B cell (primary cell): ENCODE measurements at regions not wholly inside any gene's neighbourhood (a gene's known extent, or its start where the extent isn't known, plus 50 kb on each side); places are given as distances from the start of the nearest gene placed in this dataset.

ENCODE experiments used
- ATAC-seq: fragments of 200-7000 bp; cut with Tn5 transposase; one replicate; pipeline ENCODE4 v1.10.0; 2021; ENCODE audit warnings: low read depth, mild to moderate bottlenecking, moderate number of reproducible peaks, moderate library complexity
- CTCF ChIA-PET: fragments of 350-600 bp; sonication (Branson Sonifier 250); formaldehyde crosslinking; loops from one replicate; lab custom pipeline; 2021; ENCODE audit warnings: antibody characterized with exemption, inconsistent platforms; lab: Charles Lee
- POLR2A ChIA-PET: fragments of 350-600 bp; sonication (Branson Sonifier 250); formaldehyde crosslinking; loops from one replicate; lab custom pipeline; 2021; ENCODE audit warnings: antibody characterized with exemption; lab: Charles Lee
- DNase-seq: peaks from one replicate; pipeline ENCODE4 v3.0.0; 2013
- H2AFZ ChIP-seq: 2 replicates; pipeline ENCODE4 v1.6.1; 2012; ENCODE audit warnings: mild to moderate bottlenecking, low read depth, low read length; ENCODE audit not compliant: insufficient read depth, poor library complexity, severe bottlenecking
- H3K27ac ChIP-seq, 2 donors: 1 replicate in 1 of 2; 2 replicates in 1 of 2; pipeline ENCODE4 v1.5.1; 2012 to 2013; ENCODE audit warnings: low read length in 2 of 2, mild to moderate bottlenecking in 2 of 2, moderate library complexity in 1 of 2
- H3K27me3 ChIP-seq, 4 experiments: fragments of 200-600 bp in 1 of 4; sonication (generic) in 1 of 4; replicated peaks in 1 of 4; 1 replicate in 2 of 4; 2 replicates in 2 of 4; pipeline versions ENCODE4 v1.6.1 to v1.7.0; 2013 to 2016; ENCODE audit warnings: low read length in 3 of 4, mild to moderate bottlenecking in 2 of 4, mixed read lengths in 1 of 4, moderate library complexity in 1 of 4; ENCODE audit not compliant: insufficient read depth in 4 of 4, control insufficient read depth in 3 of 4; ENCODE audit errors: control extremely low read depth in 1 of 4
- H3K36me3 ChIP-seq, 2 experiments: replicated peaks in 1 of 2; 1 replicate in 1 of 2; 2 replicates in 1 of 2; pipeline versions ENCODE4 v1.6.1 to v1.7.1; 2013; ENCODE audit warnings: low read length in 1 of 2; ENCODE audit not compliant: insufficient read depth in 2 of 2, control insufficient read depth in 1 of 2; ENCODE audit errors: control extremely low read depth in 1 of 2, extremely low read depth in 1 of 2
- H3K4me1 ChIP-seq, 2 donors: fragments of 200-600 bp in 1 of 2; sonication (generic) in 1 of 2; 1 replicate in 1 of 2; 2 replicates in 1 of 2; pipeline versions ENCODE4 v1.5.1 to v1.6.1; 2013 to 2017; ENCODE audit warnings: low read length in 2 of 2; ENCODE audit not compliant: control insufficient read depth in 2 of 2, insufficient read depth in 2 of 2
- H3K4me2 ChIP-seq: replicated peaks from 2 replicates; pipeline ENCODE3; 2012; ENCODE audit warnings: mild to moderate bottlenecking, low read depth, low read length; ENCODE audit not compliant: poor library complexity, severe bottlenecking
- H3K4me3 ChIP-seq, 5 experiments: fragments of 200-600 bp in 1 of 5; sonication (generic) in 1 of 5; 1 replicate in 3 of 5; 2 replicates in 2 of 5; pipeline versions ENCODE4 v1.5.1 to v1.7.0; 2011 to 2016; ENCODE audit warnings: low read length in 4 of 5, mild to moderate bottlenecking in 4 of 5, low read depth in 2 of 5, control low read depth in 1 of 5, moderate library complexity in 1 of 5; ENCODE audit not compliant: insufficient read depth in 1 of 5; ENCODE audit errors: control extremely low read depth in 1 of 5, extremely low read depth in 1 of 5
- H3K79me2 ChIP-seq: fragments of 200-600 bp; sonication (generic); one replicate; pipeline ENCODE4 v1.6.0; 2016; ENCODE audit warnings: low read length; ENCODE audit not compliant: control insufficient read depth, insufficient read depth
- H3K9ac ChIP-seq: fragments of 200-600 bp; sonication (generic); 2 replicates; pipeline ENCODE4 v1.6.1; 2017; ENCODE audit warnings: mild to moderate bottlenecking, low read length, moderate library complexity
- H3K9me3 ChIP-seq, 3 donors: one replicate each; pipeline versions ENCODE4 v1.6.1 to v1.7.1; 2013; ENCODE audit warnings: low read length in 2 of 3; ENCODE audit not compliant: control insufficient read depth in 2 of 3, insufficient read depth in 1 of 3; ENCODE audit errors: control extremely low read depth in 1 of 3
- H4K20me1 ChIP-seq: 2 replicates; pipeline ENCODE4 v1.6.0; 2012; ENCODE audit warnings: mild to moderate bottlenecking, low read length; ENCODE audit not compliant: insufficient read depth, control insufficient read depth, poor library complexity, severe bottlenecking
- H3K27ac Mint-ChIP-seq: one replicate; pipeline ENCODE4 v1.8.0; 2021; ENCODE audit warnings: mixed read lengths
- H3K27me3 Mint-ChIP-seq: one replicate; pipeline ENCODE4 v1.8.0; 2021; ENCODE audit warnings: mixed read lengths
- H3K4me1 Mint-ChIP-seq: one replicate; pipeline ENCODE4 v1.8.0; 2021; ENCODE audit warnings: mixed read lengths
- H3K4me3 Mint-ChIP-seq: one replicate; pipeline ENCODE4 v1.8.0; 2021; ENCODE audit warnings: mixed read lengths
- H3K9me3 Mint-ChIP-seq: one replicate; pipeline ENCODE4 v1.8.0; 2022; ENCODE audit warnings: mixed read lengths; ENCODE audit not compliant: insufficient read depth
- EZH2 ChIP-seq: IDR thresholded peaks from 2 replicates; pipeline ENCODE4 v1.6.1; 2012; ENCODE audit warnings: borderline replicate concordance, low read depth, mild to moderate bottlenecking, moderate library complexity, low read length; ENCODE audit not compliant: insufficient read depth, poor library complexity, severe bottlenecking
- WGBS: methylation state at CpG from one replicate; pipeline ENCODE4 v1.1.5; 2013; ENCODE audit warnings: missing lambda C conversion rate; ENCODE audit not compliant: insufficient coverage; 5-methylcytosine and 5-hydroxymethylcytosine counted together
- intact Hi-C: fragments of 100-400 bp; cut with micrococcal nuclease; formaldehyde crosslinking; loops from one replicate; pipeline ENCODE4 v1.10.0; 2022
- TF ChIP-seq, protein P1 (sequence below): fragments of 200-600 bp; IDR thresholded peaks from one replicate; pipeline ENCODE4 v1.8.0; 2022; ENCODE audit warnings: antibody characterized with exemption, mild to moderate bottlenecking

- Mint-ChIP-seq H3K27ac (no peak overlapping the region), H3K9me3 (peaks cover 7% of the 10 kb centered on the region), H3K27me3 (no peaks in the 10 kb centered on the region), H3K4me3 (no peak overlapping the region), H3K4me1 (peaks cover 30% of the 10 kb centered on the region)
- Histone ChIP-seq H3K27me3 (no peaks in the 10 kb centered on the region), H3K4me2 (peak overlapping the region; percentile 25), H4K20me1 (no peaks in the 10 kb centered on the region), H3K4me3 (no peak overlapping the region), H2AFZ (peak overlapping the region; percentile 34), H3K27ac (peak overlapping the region in 1 of 2 donors; percentile 3), H3K79me2 (no peaks in the 10 kb centered on the region), H3K4me1 (peaks cover 18 to 30% of the 10 kb centered on the region in 2 donors), H3K36me3 (no peaks in the 10 kb centered on the region), H3K9ac (no peak overlapping the region), H3K9me3 (peaks cover 1 to 7% (median 3%) of the 10 kb centered on the region in 3 donors)
- no peak for ATAC-seq
- no CpG with 5 or more reads among the region's 1 CpG for WGBS
- DNase-seq = no peak
- ChIA-PET POLR2A (no interaction called here), CTCF (no interaction called here)
- TF ChIP-seq EZH2 = no peak
- TF ChIP-seq, protein P1, sequence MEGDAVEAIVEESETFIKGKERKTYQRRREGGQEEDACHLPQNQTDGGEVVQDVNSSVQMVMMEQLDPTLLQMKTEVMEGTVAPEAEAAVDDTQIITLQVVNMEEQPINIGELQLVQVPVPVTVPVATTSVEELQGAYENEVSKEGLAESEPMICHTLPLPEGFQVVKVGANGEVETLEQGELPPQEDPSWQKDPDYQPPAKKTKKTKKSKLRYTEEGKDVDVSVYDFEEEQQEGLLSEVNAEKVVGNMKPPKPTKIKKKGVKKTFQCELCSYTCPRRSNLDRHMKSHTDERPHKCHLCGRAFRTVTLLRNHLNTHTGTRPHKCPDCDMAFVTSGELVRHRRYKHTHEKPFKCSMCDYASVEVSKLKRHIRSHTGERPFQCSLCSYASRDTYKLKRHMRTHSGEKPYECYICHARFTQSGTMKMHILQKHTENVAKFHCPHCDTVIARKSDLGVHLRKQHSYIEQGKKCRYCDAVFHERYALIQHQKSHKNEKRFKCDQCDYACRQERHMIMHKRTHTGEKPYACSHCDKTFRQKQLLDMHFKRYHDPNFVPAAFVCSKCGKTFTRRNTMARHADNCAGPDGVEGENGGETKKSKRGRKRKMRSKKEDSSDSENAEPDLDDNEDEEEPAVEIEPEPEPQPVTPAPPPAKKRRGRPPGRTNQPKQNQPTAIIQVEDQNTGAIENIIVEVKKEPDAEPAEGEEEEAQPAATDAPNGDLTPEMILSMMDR = no peak
- intact Hi-C loops = no loop called here
These were observed 182.7 kb downstream of the UBE2E3 start for GRCh38 chr2:181163139-181163538.

- H3K27ac Mint-ChIP-seq = no peak overlapping the region
- ATAC-seq = no peak
These were observed 183.3 kb downstream of the UBE2E3 start for GRCh38 chr2:181163691-181164090.

More at GRCh38 chr2:181163691-181164090, 183.3 kb downstream of the UBE2E3 start:
- H2AFZ ChIP-seq = no peak overlapping the region
- H3K27me3 Mint-ChIP-seq = no peaks in the 10 kb centered on the region
- H3K79me2 ChIP-seq = no peaks in the 10 kb centered on the region
- intact Hi-C loops = no loop called here
- ChIA-PET POLR2A (no interaction called here), CTCF (interaction anchor here (1.9 kb wide), 1 partner anchor 293 kb away, joined by 7 read pairs; the partner anchor contains the start of gene ITGA4)
- H3K9me3 ChIP-seq = peaks cover 1 to 7% (median 3%) of the 10 kb centered on the region in 3 donors
- DNase-seq = no peak
- H3K27me3 ChIP-seq = no peaks in the 10 kb centered on the region
- no peak overlapping the region for H3K4me3 ChIP-seq
- no peaks in the 10 kb centered on the region for H4K20me1 ChIP-seq
- H3K4me1 ChIP-seq = peaks cover 18 to 30% of the 10 kb centered on the region in 2 donors
- peak overlapping the region in 1 of 2 donors; percentile 3 for H3K27ac ChIP-seq
- no peak overlapping the region for H3K9ac ChIP-seq
- no peak overlapping the region for H3K4me2 ChIP-seq
- peaks cover 30% of the 10 kb centered on the region for H3K4me1 Mint-ChIP-seq
- TF ChIP-seq EZH2 = no peak
- TF ChIP-seq, protein P1 = no peak
- peaks cover 7% of the 10 kb centered on the region for H3K9me3 Mint-ChIP-seq
- H3K36me3 ChIP-seq = no peaks in the 10 kb centered on the region
- no peak overlapping the region for H3K4me3 Mint-ChIP-seq
